Gastroesophageal sphincter (tissue), 3 donors: ENCODE measurements at regions not wholly inside any gene's neighbourhood (a gene's known extent, or its start where the extent isn't known, plus 50 kb on each side); places are given as distances from the start of the nearest gene placed in this dataset.

Experiments
- POLR2A ChIP-seq, 2 donors: fragments of 450-650 bp; IDR thresholded peaks; one replicate each; pipeline ENCODE4 v1.6.1; 2017; ENCODE audit warnings: antibody characterized with exemption in 2 of 2, mild to moderate bottlenecking in 2 of 2, moderate library complexity in 1 of 2
- POLR2AphosphoS5 ChIP-seq: sonication (generic); formaldehyde crosslinking; IDR thresholded peaks from one replicate; pipeline ENCODE4 v1.6.1; 2017; ENCODE audit warnings: antibody characterized with exemption
- TF ChIP-seq, protein P1 (sequence below), 4 experiments: fragments of 200-600 bp in 2 of 4; fragments of 450-650 bp in 2 of 4; sonication (generic) in 1 of 4; IDR thresholded peaks; one replicate each; pipeline ENCODE4 v1.5.1; 2017 to 2019; ENCODE audit warnings: antibody characterized with exemption in 4 of 4, mild to moderate bottlenecking in 2 of 4, moderate library complexity in 2 of 4

DNA sequence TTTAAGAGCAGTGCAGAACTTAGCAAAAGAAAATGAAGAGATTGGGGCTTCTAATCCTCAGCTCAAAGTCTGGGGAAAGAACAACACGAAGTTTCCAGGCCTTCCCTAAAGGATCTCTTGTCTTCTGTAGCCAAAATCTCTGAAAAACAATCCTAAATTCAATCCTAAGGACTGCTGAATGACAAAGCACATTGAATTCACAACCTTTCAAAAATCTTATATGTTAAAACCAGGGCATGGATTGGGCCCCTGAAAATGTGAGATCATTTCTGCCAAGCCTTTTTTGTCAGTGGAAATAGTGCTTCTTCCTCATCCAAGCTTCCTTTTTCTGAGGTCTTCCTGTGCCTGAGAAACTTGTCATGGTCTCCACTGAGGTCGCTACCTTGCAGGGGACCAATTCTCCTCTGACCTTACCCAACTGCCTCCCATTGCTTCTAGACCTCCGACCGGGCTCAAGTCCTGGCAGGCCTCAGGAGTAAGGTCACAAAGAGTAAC is 126.2 kb upstream of the ARID1B start:
- TF ChIP-seq, protein P1, sequence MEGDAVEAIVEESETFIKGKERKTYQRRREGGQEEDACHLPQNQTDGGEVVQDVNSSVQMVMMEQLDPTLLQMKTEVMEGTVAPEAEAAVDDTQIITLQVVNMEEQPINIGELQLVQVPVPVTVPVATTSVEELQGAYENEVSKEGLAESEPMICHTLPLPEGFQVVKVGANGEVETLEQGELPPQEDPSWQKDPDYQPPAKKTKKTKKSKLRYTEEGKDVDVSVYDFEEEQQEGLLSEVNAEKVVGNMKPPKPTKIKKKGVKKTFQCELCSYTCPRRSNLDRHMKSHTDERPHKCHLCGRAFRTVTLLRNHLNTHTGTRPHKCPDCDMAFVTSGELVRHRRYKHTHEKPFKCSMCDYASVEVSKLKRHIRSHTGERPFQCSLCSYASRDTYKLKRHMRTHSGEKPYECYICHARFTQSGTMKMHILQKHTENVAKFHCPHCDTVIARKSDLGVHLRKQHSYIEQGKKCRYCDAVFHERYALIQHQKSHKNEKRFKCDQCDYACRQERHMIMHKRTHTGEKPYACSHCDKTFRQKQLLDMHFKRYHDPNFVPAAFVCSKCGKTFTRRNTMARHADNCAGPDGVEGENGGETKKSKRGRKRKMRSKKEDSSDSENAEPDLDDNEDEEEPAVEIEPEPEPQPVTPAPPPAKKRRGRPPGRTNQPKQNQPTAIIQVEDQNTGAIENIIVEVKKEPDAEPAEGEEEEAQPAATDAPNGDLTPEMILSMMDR (IDR thresholded peaks at IDR 0.05) = no peak
- TF ChIP-seq POLR2A (IDR thresholded peaks at IDR 0.05) (no peak), POLR2AphosphoS5 (no peak)
